Spleen (tissue), 11 donors: ENCODE measurements at regions not wholly inside any gene's neighbourhood (a gene's known extent, or its start where the extent isn't known, plus 50 kb on each side); places are given as distances from the start of the nearest gene placed in this dataset.

Source experiments
- DNase-seq: peaks from one replicate; pipeline ENCODE4 v3.0.0-alpha.2; 2020
- H3K27ac ChIP-seq, 8 donors: fragments of 200-600 bp; sonication (generic) in 7 of 8; 1 replicate in 4 of 8; 2 replicates in 4 of 8; pipeline versions ENCODE4 v1.5.0 to v1.8.0; 2016 to 2021; ENCODE audit warnings: inconsistent platforms in 4 of 8, mild to moderate bottlenecking in 4 of 8, moderate library complexity in 1 of 8
- H3K27me3 ChIP-seq, 7 donors: fragments of 200-600 bp; sonication (generic) in 6 of 7; replicated peaks in 1 of 7; 1 replicate in 4 of 7; 2 replicates in 3 of 7; pipeline versions ENCODE4 v1.5.0 to v1.8.0; 2016 to 2021; ENCODE audit warnings: inconsistent platforms in 3 of 7, mild to moderate bottlenecking in 1 of 7
- H3K36me3 ChIP-seq, 6 donors: fragments of 200-600 bp; sonication (generic) in 5 of 6; 1 replicate in 4 of 6; 2 replicates in 2 of 6; pipeline versions ENCODE4 v1.5.0 to v1.8.0; 2016 to 2021; ENCODE audit warnings: inconsistent platforms in 2 of 6
- H3K4me1 ChIP-seq, 6 donors: fragments of 200-600 bp; sonication (generic) in 5 of 6; 1 replicate in 3 of 6; 2 replicates in 3 of 6; pipeline versions ENCODE4 v1.5.0 to v1.8.0; 2016 to 2021; ENCODE audit warnings: inconsistent platforms in 3 of 6
- H3K4me3 ChIP-seq, 8 donors: fragments of 200-600 bp; sonication (generic) in 7 of 8; 1 replicate in 4 of 8; 2 replicates in 4 of 8; pipeline versions ENCODE4 v1.5.0 to v1.8.0; 2016 to 2021; ENCODE audit warnings: inconsistent platforms in 4 of 8, mild to moderate bottlenecking in 4 of 8, moderate library complexity in 2 of 8
- H3K9me3 ChIP-seq, 8 donors: fragments of 200-600 bp; sonication (generic) in 7 of 8; 1 replicate in 4 of 8; 2 replicates in 4 of 8; pipeline versions ENCODE4 v1.5.0 to v1.8.0; 2016 to 2021; ENCODE audit warnings: inconsistent platforms in 4 of 8
- CTCF ChIP-seq, 11 experiments: fragments of 200-600 bp in 7 of 11; fragments of 450-650 bp in 4 of 11; sonication (generic) in 4 of 11; IDR thresholded peaks in 8 of 11; conservative IDR thresholded peaks in 3 of 11; 1 replicate in 7 of 11; 2 replicates in 4 of 11; pipeline versions ENCODE4 v1.4.0 to v1.8.0; 2016 to 2021; ENCODE audit warnings: antibody characterized with exemption in 11 of 11, inconsistent platforms in 4 of 11, mild to moderate bottlenecking in 1 of 11
- POLR2A ChIP-seq, 3 donors: fragments of 450-650 bp; IDR thresholded peaks; one replicate each; pipeline ENCODE4 v1.5.1; 2017; ENCODE audit warnings: antibody characterized with exemption in 3 of 3, mild to moderate bottlenecking in 1 of 3
- POLR2AphosphoS5 ChIP-seq, 3 donors: sonication (generic); formaldehyde crosslinking; IDR thresholded peaks; one replicate each; pipeline ENCODE4 v1.5.1; 2017; ENCODE audit warnings: antibody characterized with exemption in 3 of 3
- WGBS, 5 donors: extraction: QIAGEN DNeasy Blood & Tissue Kit in 3 of 5; methylation state at CpG; one replicate each; pipeline versions ENCODE4 v1.1.5 to v1.1.7; 2013 to 2018; 5-methylcytosine and 5-hydroxymethylcytosine counted together
- intact Hi-C: fragments of 100-400 bp; cut with DNase I; formaldehyde crosslinking; loops from one replicate; pipeline ENCODE4 v1.15.0; 2023; ENCODE audit warnings: low total_unique reads
- donor health status: healthy with polysubstance abuse.
- donor health status: DM: no; HTN: no; CAD: no; lungs with moderate emphysema.
- donor health status: DM: no; HTN: no; CAD: no.
- donor health status: Bipolar disorder and iron deficiency.
- donor health status: healthy.
- donor health status: DM: no; HTN: no; CAD: no.
- donor health status: DM: yes; HTN: yes; CAD: no.

- Histone ChIP-seq H3K4me3 (no peak overlapping the region), H3K36me3 (no peaks in the 10 kb centered on the region), H3K27ac (no peak overlapping the region), H3K9me3 (no peaks in the 10 kb centered on the region), H3K27me3 (peaks cover 0 to 5% (median 0%) of the 10 kb centered on the region in 7 donors), H3K4me1 (no peaks in the 10 kb centered on the region)
- intact Hi-C loops, result no loop called here
- 83 to 93% (median 86%) methylated on average over 16 of the region's 16 CpGs for WGBS, 5 donors
- no peak for DNase-seq
- no peak for TF ChIP-seq POLR2A (IDR thresholded peaks at IDR 0.05)
Measured at GRCh38 chr21:41011951-41012366, 156.0 kb upstream of the BACE2 start.

GRCh38 chr21:41012425-41012824, 155.5 kb upstream of the BACE2 start:
- Histone ChIP-seq H3K27ac (no peak overlapping the region), H3K9me3 (no peaks in the 10 kb centered on the region), H3K4me1 (no peaks in the 10 kb centered on the region), H3K27me3 (peaks cover 0 to 5% (median 0%) of the 10 kb centered on the region in 7 donors), H3K4me3 (no peak overlapping the region), H3K36me3 (no peaks in the 10 kb centered on the region)
- intact Hi-C loops, result no loop called here
- TF ChIP-seq POLR2A (IDR thresholded peaks at IDR 0.05) (no peak), POLR2AphosphoS5 (IDR thresholded peaks at IDR 0.05) (no peak), CTCF (IDR thresholded peaks at IDR 0.05 in 8 of 11, conservative IDR thresholded peaks at IDR 0.05 in 3 of 11) (no peak)
- DNase-seq, result no peak
- 87 to 100% (median 88%) methylated on average over 3 of the region's 3 CpGs for WGBS, 5 donors

- Histone ChIP-seq H3K27me3 (peaks cover 0 to 3% (median 0%) of the 10 kb centered on the region in 7 donors), H3K36me3 (no peaks in the 10 kb centered on the region), H3K4me1 (no peaks in the 10 kb centered on the region), H3K9me3 (peaks cover 0 to 11% (median 3%) of the 10 kb centered on the region in 8 donors), H3K27ac (no peak overlapping the region), H3K4me3 (no peak overlapping the region)
- TF ChIP-seq POLR2AphosphoS5 (IDR thresholded peaks at IDR 0.05) (no peak), POLR2A (IDR thresholded peaks at IDR 0.05) (no peak), CTCF (IDR thresholded peaks at IDR 0.05 in 8 of 11, conservative IDR thresholded peaks at IDR 0.05 in 3 of 11) (no peak)
- DNase-seq, result no peak
- WGBS, 5 donors, result 78 to 93% (median 87%) methylated on average over 2 of the region's 2 CpGs
- intact Hi-C loops, result no loop called here
Measured at GRCh38 chr21:41016472-41016871, 151.5 kb upstream of the BACE2 start.

- Histone ChIP-seq H3K27ac (no peak overlapping the region), H3K4me3 (no peak overlapping the region), H3K4me1 (no peaks in the 10 kb centered on the region), H3K9me3 (peaks cover 0 to 11% (median 3%) of the 10 kb centered on the region in 8 donors), H3K36me3 (no peaks in the 10 kb centered on the region), H3K27me3 (peaks cover 0 to 3% (median 0%) of the 10 kb centered on the region in 7 donors)
- intact Hi-C loops, result no loop called here
- TF ChIP-seq CTCF (IDR thresholded peaks at IDR 0.05 in 8 of 11, conservative IDR thresholded peaks at IDR 0.05 in 3 of 11) (no peak), POLR2AphosphoS5 (IDR thresholded peaks at IDR 0.05) (no peak), POLR2A (IDR thresholded peaks at IDR 0.05) (no peak)
- whole genome bisulfite sequencing, 5 donors, result 85 to 94% (median 89%) methylated on average over 2 of the region's 2 CpGs
- no peak for DNase-seq
Measured at GRCh38 chr21:41018431-41018830, 149.5 kb upstream of the BACE2 start.

- WGBS, 5 donors, result 77 to 91% (median 84%) methylated on average over 7 of the region's 7 CpGs
- H3K27me3 ChIP-seq, result no peaks in the 10 kb centered on the region
- intact Hi-C loops, result no loop called here
Measured at GRCh38 chr21:41023936-41024335, 144.0 kb upstream of the BACE2 start.

More at GRCh38 chr21:41023936-41024335, 144.0 kb upstream of the BACE2 start:
- TF ChIP-seq POLR2A (IDR thresholded peaks at IDR 0.05) (no peak), CTCF (IDR thresholded peaks at IDR 0.05 in 8 of 11, conservative IDR thresholded peaks at IDR 0.05 in 3 of 11) (no peak), POLR2AphosphoS5 (IDR thresholded peaks at IDR 0.05) (no peak)
- no peak overlapping the region for H3K4me3 ChIP-seq
- no peak overlapping the region for H3K27ac ChIP-seq
- DNase-seq, result no peak
- no peaks in the 10 kb centered on the region for H3K4me1 ChIP-seq
- H3K9me3 ChIP-seq, result peaks cover 0 to 5% (median 0%) of the 10 kb centered on the region in 8 donors
- no peaks in the 10 kb centered on the region for H3K36me3 ChIP-seq
